ENCODE measurements at regions not wholly inside any gene's neighbourhood (a gene's known extent, or its start where the extent isn't known, plus 50 kb on each side); places are given as distances from the start of the nearest gene placed in this dataset.

GRCh38 chr9:105059252-105059651 lies 131.3 kb upstream of the ABCA1 start:
- H3K4me3 ChIP-seq: no peak overlapping the region

GRCh38 chr9:105062222-105062855 lies 134.4 kb upstream of the ABCA1 start:
- TF ChIP-seq CTCF (IDR thresholded peaks at IDR 0.05) (no peak), POLR2AphosphoS5 (IDR thresholded peaks at IDR 0.05) (no peak), EP300 (IDR thresholded peaks at IDR 0.05) (no peak), POLR2A (IDR thresholded peaks at IDR 0.05) (no peak)
- Histone ChIP-seq H3K27ac (no peak overlapping the region), H3K4me1 (peaks cover 35% of the 10 kb centered on the region), H3K27me3 (no peaks in the 10 kb centered on the region), H3K36me3 (no peaks in the 10 kb centered on the region), H3K9me3 (no peaks in the 10 kb centered on the region), H3K4me3 (no peak overlapping the region)
- 81% methylated on average over 5 of the region's 7 CpGs for WGBS
- no peak for DNase-seq (ENCODE audit: low spot score in 2 of 2)

More at GRCh38 chr9:105059252-105059651, 131.3 kb upstream of the ABCA1 start:
- no peaks in the 10 kb centered on the region for H3K36me3 ChIP-seq
- no peak overlapping the region for H3K27ac ChIP-seq
- no peak for DNase-seq (ENCODE audit: low spot score in 2 of 2)
- no peaks in the 10 kb centered on the region for H3K9me3 ChIP-seq
- 54% methylated on average over 1 of the region's 1 CpG for WGBS
- no peak for TF ChIP-seq POLR2AphosphoS5 (IDR thresholded peaks at IDR 0.05)
- no peak for TF ChIP-seq CTCF (IDR thresholded peaks at IDR 0.05)
- no peak for TF ChIP-seq EP300 (IDR thresholded peaks at IDR 0.05)
- no peak for TF ChIP-seq POLR2A (IDR thresholded peaks at IDR 0.05)
- no peaks in the 10 kb centered on the region for H3K27me3 ChIP-seq
- H3K4me1 ChIP-seq: peaks cover 16% of the 10 kb centered on the region

GRCh38 chr9:105064248-105065097 lies 136.5 kb upstream of the ABCA1 start:
- WGBS: 9% methylated on average over 11 of the region's 12 CpGs
- no peaks in the 10 kb centered on the region for H3K36me3 ChIP-seq
- H3K27ac ChIP-seq: peak overlapping the region; percentile 93
- no peaks in the 10 kb centered on the region for H3K9me3 ChIP-seq
- DNase-seq (ENCODE audit: low spot score in 2 of 2): peak; percentile 93
- TF ChIP-seq CTCF (IDR thresholded peaks at IDR 0.05) (no peak), EP300 (IDR thresholded peaks at IDR 0.05) (no peak), POLR2A (IDR thresholded peaks at IDR 0.05) (peak in 1 of 2 donors; percentile 46), POLR2AphosphoS5 (IDR thresholded peaks at IDR 0.05) (peak in 2 of 3 donors; percentile 84 to 88)
- H3K4me1 ChIP-seq: peaks cover 35% of the 10 kb centered on the region
- no peaks in the 10 kb centered on the region for H3K27me3 ChIP-seq
- peak overlapping the region; percentile 31 for H3K4me3 ChIP-seq

- Histone ChIP-seq H3K36me3 (no peaks in the 10 kb centered on the region), H3K27me3 (no peaks in the 10 kb centered on the region), H3K27ac (peak overlapping the region; percentile 93), H3K4me3 (peak overlapping the region; percentile 31), H3K4me1 (peaks cover 35% of the 10 kb centered on the region), H3K9me3 (no peaks in the 10 kb centered on the region)
- DNase-seq (ENCODE audit: low spot score in 2 of 2): no peak
- TF ChIP-seq EP300 (IDR thresholded peaks at IDR 0.05) (no peak), CTCF (IDR thresholded peaks at IDR 0.05) (no peak), POLR2AphosphoS5 (IDR thresholded peaks at IDR 0.05) (no peak), POLR2A (IDR thresholded peaks at IDR 0.05) (no peak)
- 84% methylated on average over 17 of the region's 17 CpGs for WGBS
Observed at GRCh38 chr9:105065098-105066088, 137.4 kb upstream of the ABCA1 start.

All from suprapubic skin (tissue), 4 donors.